ENCODE measurements at regions not wholly inside any gene's neighbourhood (a gene's known extent, or its start where the extent isn't known, plus 50 kb on each side); places are given as distances from the start of the nearest gene placed in this dataset.

GRCh38 chr12:125907351-125907750 is 842.1 kb downstream of the AACS start:
- TF ChIP-seq CTCF (conservative IDR thresholded peaks at IDR 0.05; ENCODE audit: low read depth in 2 of 2) = no peak
- TF ChIP-seq REST (IDR thresholded peaks at IDR 0.05; ENCODE audit: unreplicated experiment) = no peak
- TF ChIP-seq EZH2 (IDR thresholded peaks at IDR 0.05; ENCODE audit: low read depth, unreplicated experiment) = no peak
- no peak for TF ChIP-seq ZNF114 (CRISPR knock-in tag; IDR thresholded peaks at IDR 0.05)
- no peak for TF ChIP-seq STAT1 (IDR thresholded peaks at IDR 0.05; ENCODE audit: unreplicated experiment)
- TF ChIP-seq POLR2AphosphoS5 (IDR thresholded peaks at IDR 0.05; ENCODE audit: low read depth) = no peak
- no peak for TF ChIP-seq ZNF462 (CRISPR knock-in tag; IDR thresholded peaks at IDR 0.05)
- no peak for TF ChIP-seq EZH2phosphoT487 (IDR thresholded peaks at IDR 0.05; ENCODE audit: unreplicated experiment)
- no peak for TF ChIP-seq CREB1 (CRISPR knock-in tag; IDR thresholded peaks at IDR 0.05; ENCODE audit: low read depth)
- TF ChIP-seq JUNB (IDR thresholded peaks at IDR 0.05; ENCODE audit: unreplicated experiment) = no peak
- TF ChIP-seq ZNF331 (CRISPR knock-in tag; IDR thresholded peaks at IDR 0.05; ENCODE audit: low read depth) = no peak
